22Rv1 (cell line): ENCODE measurements at regions not wholly inside any gene's neighbourhood (a gene's known extent, or its start where the extent isn't known, plus 50 kb on each side); places are given as distances from the start of the nearest gene placed in this dataset.

Source experiments
- H3K27ac ChIP-seq: fragments of 450-650 bp; 2 replicates; pipeline ENCODE4 v1.5.1; 2017
- CTCF ChIP-seq: fragments of 450-650 bp; IDR thresholded peaks from 2 replicates; pipeline ENCODE4 v1.5.1; 2017; ENCODE audit warnings: mild to moderate bottlenecking
- ZFX ChIP-seq: fragments of 450-650 bp; IDR thresholded peaks from 2 replicates; pipeline ENCODE4 v1.6.1; 2017; ENCODE audit warnings: antibody characterized with exemption, borderline replicate concordance

GRCh38 chr4:177948853-177949252, 506.6 kb upstream of the AGA start:
- no peak for TF ChIP-seq ZFX
- no peak for TF ChIP-seq CTCF

GRCh38 chr4:177951026-177951425, 508.8 kb upstream of the AGA start:
- H3K27ac ChIP-seq, result no peak overlapping the region
- TF ChIP-seq ZFX (no peak), CTCF (no peak)

More at GRCh38 chr4:177948853-177949252, 506.6 kb upstream of the AGA start:
- H3K27ac ChIP-seq, result no peak overlapping the region

GRCh38 chr4:177952723-177953122, 510.5 kb upstream of the AGA start:
- TF ChIP-seq CTCF (no peak), ZFX (no peak)
- H3K27ac ChIP-seq, result no peak overlapping the region

- H3K27ac ChIP-seq, result no peak overlapping the region
- no peak for TF ChIP-seq ZFX
- no peak for TF ChIP-seq CTCF
Measured at GRCh38 chr4:177957596-177958360, 515.5 kb upstream of the AGA start.

- no peak overlapping the region for H3K27ac ChIP-seq
- no peak for TF ChIP-seq CTCF
- TF ChIP-seq ZFX, result no peak
Measured at GRCh38 chr4:177960566-177960965, 518.3 kb upstream of the AGA start.

- H3K27ac ChIP-seq, result no peak overlapping the region
- TF ChIP-seq ZFX (no peak), CTCF (no peak)
Measured at GRCh38 chr4:177961761-177962380, 519.6 kb upstream of the AGA start.

- H3K27ac ChIP-seq, result no peak overlapping the region
- TF ChIP-seq ZFX (no peak), CTCF (no peak)
Measured at GRCh38 chr4:177964061-177964460, 521.8 kb upstream of the AGA start.
